Smooth muscle cell (in vitro differentiated cells): ENCODE measurements at regions not wholly inside any gene's neighbourhood (a gene's known extent, or its start where the extent isn't known, plus 50 kb on each side); places are given as distances from the start of the nearest gene placed in this dataset.

ENCODE experiments used
- DNase-seq: peaks from one replicate; lab custom pipeline; 2025; ENCODE audit not compliant: unreplicated experiment; lab: John Stamatoyannopoulos, UW
- H2AFZ ChIP-seq: fragments of 200-600 bp; sonication (generic); 2 replicates; pipeline ENCODE4 v1.6.0; 2016; ENCODE audit warnings: antibody characterized with exemption, low read depth, mild to moderate bottlenecking
- H3F3A ChIP-seq: fragments of 200-600 bp; sonication (generic); 2 replicates; pipeline ENCODE4 v1.6.0; 2017; ENCODE audit warnings: antibody characterized with exemption, low read depth
- H3K27ac ChIP-seq: fragments of 200-600 bp; sonication (generic); 2 replicates; pipeline ENCODE4 v1.5.1; 2016; ENCODE audit warnings: low read depth, mild to moderate bottlenecking
- H3K27me3 ChIP-seq: fragments of 200-600 bp; sonication (generic); 2 replicates; pipeline ENCODE4 v1.6.1; 2016; ENCODE audit warnings: low read depth, mild to moderate bottlenecking
- H3K36me3 ChIP-seq: fragments of 200-600 bp; sonication (generic); 2 replicates; pipeline ENCODE4 v1.5.1; 2016; ENCODE audit warnings: low read depth
- H3K4me1 ChIP-seq: fragments of 200-600 bp; sonication (generic); 2 replicates; pipeline ENCODE4 v1.5.1; 2016; ENCODE audit warnings: low read depth
- H3K4me2 ChIP-seq: fragments of 200-600 bp; sonication (generic); 2 replicates; pipeline ENCODE4 v1.6.0; 2016; ENCODE audit warnings: mild to moderate bottlenecking
- H3K4me3 ChIP-seq: fragments of 200-600 bp; sonication (generic); 2 replicates; pipeline ENCODE4 v1.5.1; 2016; ENCODE audit warnings: mild to moderate bottlenecking
- H3K79me2 ChIP-seq: fragments of 200-600 bp; sonication (generic); 2 replicates; pipeline ENCODE4 v1.6.0; 2016; ENCODE audit warnings: low read depth, mild to moderate bottlenecking
- H3K9ac ChIP-seq: fragments of 200-600 bp; sonication (generic); 2 replicates; pipeline ENCODE4 v1.6.0; 2016; ENCODE audit warnings: low read depth
- H3K9me3 ChIP-seq: fragments of 200-600 bp; sonication (generic); replicated peaks from 2 replicates; pipeline ENCODE4 v1.5.1; 2016; ENCODE audit warnings: low read depth
- H4K20me1 ChIP-seq: fragments of 200-600 bp; sonication (generic); 2 replicates; pipeline ENCODE4 v1.6.0; 2016; ENCODE audit warnings: low read depth
- WGBS: methylation state at CpG from one replicate; pipeline ENCODE4 v1.1.7; 2016; ENCODE audit warnings: low lambda C conversion rate; 5-methylcytosine and 5-hydroxymethylcytosine counted together
- TF ChIP-seq, protein P1 (sequence below): fragments of 200-600 bp; sonication (generic); IDR thresholded peaks from 2 replicates; pipeline ENCODE4 v1.5.1; 2017; ENCODE audit warnings: borderline replicate concordance, mild to moderate bottlenecking, antibody characterized with exemption; ENCODE audit not compliant: insufficient read depth, poor library complexity, severe bottlenecking

DNA sequence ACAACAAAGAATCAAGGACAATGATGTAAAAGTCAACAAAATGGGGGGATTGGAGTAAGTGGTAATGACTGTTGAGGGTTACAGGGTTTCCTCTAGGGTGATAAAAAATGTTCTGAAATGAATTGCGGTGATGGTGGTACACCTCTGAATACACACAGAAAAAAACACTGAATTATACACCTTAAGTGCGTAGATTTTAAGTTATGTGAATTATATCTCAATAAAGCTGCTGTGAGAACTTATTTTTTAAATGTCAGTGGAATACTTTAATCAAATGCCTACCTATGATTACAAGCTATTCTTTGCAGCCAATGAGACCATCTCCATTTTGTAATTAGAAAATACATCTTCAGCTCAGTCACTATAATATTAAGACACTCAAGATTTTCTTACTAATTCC lies 53.5 kb downstream of the ZNF608 start:
- H3K4me2 ChIP-seq: no peak overlapping the region

DNA sequence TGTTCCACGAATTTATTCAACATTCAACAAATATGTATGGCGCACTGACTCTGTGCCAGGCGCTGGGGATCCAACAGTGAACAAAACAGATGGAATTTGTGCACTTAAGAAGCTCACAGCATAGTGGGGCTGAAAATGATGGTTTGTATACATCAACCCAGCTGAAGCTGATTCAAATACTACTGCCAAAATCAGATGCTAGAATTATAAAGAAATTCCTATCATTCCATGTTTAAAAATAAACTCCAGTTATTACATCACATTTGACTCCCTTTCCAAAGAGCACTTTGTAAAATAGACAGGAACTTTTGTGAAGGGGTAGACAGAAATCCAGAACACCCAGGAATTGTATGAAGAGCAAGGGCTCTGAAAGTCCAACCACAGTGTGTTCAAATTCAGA lies 54.1 kb downstream of the ZNF608 start:
- Histone ChIP-seq H3K4me3 (no peak overlapping the region), H3K36me3 (no peaks in the 10 kb centered on the region), H4K20me1 (peaks cover 96% of the 10 kb centered on the region), H3K79me2 (peaks cover 71% of the 10 kb centered on the region), H3K9ac (no peak overlapping the region), H3K27ac (no peak overlapping the region), H3K4me1 (no peaks in the 10 kb centered on the region), H3F3A (no peaks in the 10 kb centered on the region), H3K27me3 (no peaks in the 10 kb centered on the region), H3K9me3 (no peaks in the 10 kb centered on the region), H3K4me2 (no peak overlapping the region), H2AFZ (no peak overlapping the region)
- no peak for DNase-seq
- 97% methylated on average over 3 of the region's 3 CpGs for WGBS
- TF ChIP-seq, protein P1, sequence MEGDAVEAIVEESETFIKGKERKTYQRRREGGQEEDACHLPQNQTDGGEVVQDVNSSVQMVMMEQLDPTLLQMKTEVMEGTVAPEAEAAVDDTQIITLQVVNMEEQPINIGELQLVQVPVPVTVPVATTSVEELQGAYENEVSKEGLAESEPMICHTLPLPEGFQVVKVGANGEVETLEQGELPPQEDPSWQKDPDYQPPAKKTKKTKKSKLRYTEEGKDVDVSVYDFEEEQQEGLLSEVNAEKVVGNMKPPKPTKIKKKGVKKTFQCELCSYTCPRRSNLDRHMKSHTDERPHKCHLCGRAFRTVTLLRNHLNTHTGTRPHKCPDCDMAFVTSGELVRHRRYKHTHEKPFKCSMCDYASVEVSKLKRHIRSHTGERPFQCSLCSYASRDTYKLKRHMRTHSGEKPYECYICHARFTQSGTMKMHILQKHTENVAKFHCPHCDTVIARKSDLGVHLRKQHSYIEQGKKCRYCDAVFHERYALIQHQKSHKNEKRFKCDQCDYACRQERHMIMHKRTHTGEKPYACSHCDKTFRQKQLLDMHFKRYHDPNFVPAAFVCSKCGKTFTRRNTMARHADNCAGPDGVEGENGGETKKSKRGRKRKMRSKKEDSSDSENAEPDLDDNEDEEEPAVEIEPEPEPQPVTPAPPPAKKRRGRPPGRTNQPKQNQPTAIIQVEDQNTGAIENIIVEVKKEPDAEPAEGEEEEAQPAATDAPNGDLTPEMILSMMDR: no peak

More for the DNA sequence above, 53.5 kb downstream of the ZNF608 start:
- H3K9me3 ChIP-seq: no peaks in the 10 kb centered on the region
- no peak overlapping the region for H3K4me3 ChIP-seq
- H3K27me3 ChIP-seq: no peaks in the 10 kb centered on the region
- WGBS: 98% methylated on average over 2 of the region's 2 CpGs
- H3K36me3 ChIP-seq: no peaks in the 10 kb centered on the region
- H4K20me1 ChIP-seq: peaks cover 96% of the 10 kb centered on the region
- DNase-seq: no peak
- no peak overlapping the region for H3K27ac ChIP-seq
- peaks cover 1% of the 10 kb centered on the region for H3K4me1 ChIP-seq
- TF ChIP-seq, protein P1: no peak
- no peak overlapping the region for H3K9ac ChIP-seq
- H3K79me2 ChIP-seq: peaks cover 67% of the 10 kb centered on the region
- H2AFZ ChIP-seq: no peak overlapping the region
- no peaks in the 10 kb centered on the region for H3F3A ChIP-seq

DNA sequence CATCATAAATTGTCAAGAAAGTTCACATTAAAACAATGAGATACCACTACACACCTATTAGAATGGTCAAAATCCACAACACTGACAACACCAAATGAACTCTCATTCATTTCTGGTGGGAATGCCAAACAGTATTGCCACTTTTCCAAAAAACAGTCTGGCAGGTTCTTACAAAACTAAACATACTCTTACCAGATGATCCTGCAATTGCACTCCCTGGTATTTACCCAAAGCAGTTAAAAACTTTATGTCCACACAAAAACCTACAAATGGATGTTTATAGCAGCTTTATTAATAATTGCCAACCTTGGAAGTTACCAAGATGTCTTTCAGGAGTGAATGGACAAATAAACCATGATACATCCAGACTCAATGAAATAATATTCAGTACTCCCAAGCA lies 56.8 kb downstream of the ZNF608 start:
- no peaks in the 10 kb centered on the region for H3K27me3 ChIP-seq
- no peaks in the 10 kb centered on the region for H3K9me3 ChIP-seq
- peaks cover 4% of the 10 kb centered on the region for H3K4me1 ChIP-seq
- peaks cover 66% of the 10 kb centered on the region for H3K79me2 ChIP-seq
- H3K4me2 ChIP-seq: no peak overlapping the region
- H3F3A ChIP-seq: no peaks in the 10 kb centered on the region
- H3K9ac ChIP-seq: no peak overlapping the region
- TF ChIP-seq, protein P1: no peak
- H2AFZ ChIP-seq: no peak overlapping the region
- H4K20me1 ChIP-seq: peaks cover 93% of the 10 kb centered on the region
- no peak overlapping the region for H3K4me3 ChIP-seq
- no peak overlapping the region for H3K27ac ChIP-seq
- no peak for DNase-seq
- no peaks in the 10 kb centered on the region for H3K36me3 ChIP-seq

DNA sequence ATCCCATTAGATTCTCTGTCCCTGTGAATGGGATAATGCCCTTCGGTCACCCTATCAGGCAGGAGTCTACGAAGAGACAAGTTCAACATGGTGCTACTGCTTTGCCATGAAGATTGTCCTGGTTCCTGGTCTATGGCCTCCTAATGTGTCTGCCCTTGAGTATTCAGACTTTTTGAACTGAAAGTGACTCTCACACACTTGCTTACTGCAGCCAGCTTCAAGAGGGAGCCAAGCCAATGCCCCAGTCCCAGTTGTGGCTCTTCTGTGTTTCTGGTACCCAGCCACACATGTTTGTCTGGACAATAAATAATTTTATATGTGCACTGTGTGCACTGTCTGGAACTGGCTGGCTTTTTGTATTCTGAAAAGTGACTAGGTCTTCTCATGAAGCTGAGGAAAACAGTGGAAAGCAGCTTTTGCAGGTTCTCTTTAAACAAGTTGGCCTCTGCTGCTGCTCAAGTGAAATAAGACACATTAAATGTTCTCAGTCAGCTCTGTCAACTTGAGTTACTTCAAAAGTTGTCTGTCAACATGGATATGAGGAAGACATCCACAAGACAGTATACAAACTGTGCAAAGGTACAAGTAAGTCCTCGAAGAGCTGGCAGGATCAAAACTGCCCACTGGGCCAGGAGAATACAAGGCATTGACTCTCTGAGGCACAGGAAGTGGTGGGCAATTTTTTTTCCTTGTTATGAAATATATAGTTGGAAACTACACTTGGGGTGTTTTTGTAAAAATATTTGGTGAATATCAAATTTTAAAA lies 60.0 kb downstream of the ZNF608 start:
- Histone ChIP-seq H3K4me2 (no peak overlapping the region), H3K27me3 (no peaks in the 10 kb centered on the region), H2AFZ (no peak overlapping the region), H3K27ac (no peak overlapping the region), H3K36me3 (no peaks in the 10 kb centered on the region), H3K4me3 (no peak overlapping the region), H3K79me2 (peaks cover 70% of the 10 kb centered on the region), H4K20me1 (peaks cover 73% of the 10 kb centered on the region), H3K9ac (no peak overlapping the region), H3K9me3 (no peaks in the 10 kb centered on the region), H3K4me1 (peaks cover 4% of the 10 kb centered on the region), H3F3A (no peaks in the 10 kb centered on the region)
- TF ChIP-seq, protein P1: no peak
- no peak for DNase-seq
- WGBS: 95% methylated on average over 3 of the region's 3 CpGs
